GM12878 (cell line): ENCODE measurements at regions not wholly inside any gene's neighbourhood (a gene's known extent, or its start where the extent isn't known, plus 50 kb on each side); places are given as distances from the start of the nearest gene placed in this dataset.

ENCODE experiments used
- ATAC-seq: fragments of 200-7000 bp; cut with Tn5 transposase; 3 replicates; pipeline ENCODE4 v1.9.1; 2020; ENCODE audit warnings: mild to moderate bottlenecking, moderate library complexity
- BruUV-seq: library from RNA; stranded (reverse); fragments of 400-500 nt; replicated peaks from 2 replicates; lab custom pipeline; 2021; lab: Mats Ljungman, UMichigan
- CTCF ChIA-PET: fragments of 300-600 bp; sonication (Branson Sonifier 250); formaldehyde crosslinking; extraction: SDS; loops from one replicate; lab custom pipeline; 2021; ENCODE audit warnings: inconsistent platforms; lab: Yijun Ruan, JAX
- POLR2A ChIA-PET: fragments of 350-600 bp; formaldehyde crosslinking; extraction: SDS; loops from one replicate; lab custom pipeline; 2021; ENCODE audit warnings: inconsistent platforms; lab: Charles Lee
- RAD21 ChIA-PET: fragments of 300-600 bp; sonication (Branson Sonifier 250); formaldehyde crosslinking; loops from one replicate; lab custom pipeline; 2023; ENCODE audit warnings: antibody characterized with exemption; ENCODE audit not compliant: unreplicated experiment; lab: Charles Lee
- SMC1A ChIA-PET: fragments of 300-600 bp; sonication (Branson Sonifier 250); formaldehyde crosslinking; loops from one replicate; lab custom pipeline; 2023; ENCODE audit not compliant: unreplicated experiment, uncharacterized antibody; lab: Charles Lee
- DNase-seq: peaks from one replicate; pipeline ENCODE4 v3.0.0-alpha.2; 2011; ENCODE audit warnings: low read depth, low spot score
- FAIRE-seq: peaks from 3 replicates; lab custom pipeline; 2011; peaks lifted over from hg19 to GRCh38; lab: Jason Lieb, UNC
- H2AFZ ChIP-seq: 2 replicates; pipeline ENCODE4 v1.6.0; 2011; ENCODE audit warnings: low read depth, low read length, control low read depth; ENCODE audit not compliant: control insufficient read depth
- H3K27ac ChIP-seq: 2 replicates; pipeline ENCODE4 v1.5.1; 2011; ENCODE audit warnings: control low read depth; ENCODE audit not compliant: control insufficient read depth, insufficient read depth
- H3K27me3 ChIP-seq, 2 experiments: replicated peaks in 1 of 2; 2 replicates each; pipeline versions ENCODE4 v1.6.0 to v1.6.1; 2011; ENCODE audit warnings: low read length in 1 of 2; ENCODE audit not compliant: control insufficient read depth in 2 of 2, insufficient read depth in 2 of 2
- H3K36me3 ChIP-seq, 2 experiments: 2 replicates each; pipeline ENCODE4 v1.5.1; 2011; ENCODE audit warnings: low read length in 1 of 2; ENCODE audit not compliant: control insufficient read depth in 2 of 2, insufficient read depth in 2 of 2
- H3K4me1 ChIP-seq: 2 replicates; pipeline ENCODE4 v1.6.1; 2011; ENCODE audit warnings: mild to moderate bottlenecking, low read length, moderate library complexity, mixed read lengths; ENCODE audit not compliant: control insufficient read depth, insufficient read depth
- H3K4me2 ChIP-seq: 2 replicates; pipeline ENCODE4 v1.6.0; 2011; ENCODE audit warnings: control low read depth; ENCODE audit not compliant: control insufficient read depth, insufficient read depth
- H3K4me3 ChIP-seq: fragments of 200-600 bp; sonication (generic); 2 replicates; pipeline ENCODE4 v1.5.1; 2016
- H3K79me2 ChIP-seq: 2 replicates; pipeline ENCODE4 v1.6.0; 2011; ENCODE audit warnings: low read length; ENCODE audit not compliant: control insufficient read depth, insufficient read depth
- H3K9ac ChIP-seq: 2 replicates; pipeline ENCODE4 v1.8.0; 2011; ENCODE audit warnings: low read length, control low read depth, mixed read lengths; ENCODE audit not compliant: control insufficient read depth, insufficient read depth
- H3K9me3 ChIP-seq: replicated peaks from 3 replicates; pipeline ENCODE4 v1.5.1; 2011; ENCODE audit warnings: mild to moderate bottlenecking, low read length; ENCODE audit not compliant: control insufficient read depth, insufficient read depth
- H4K20me1 ChIP-seq: 2 replicates; pipeline ENCODE4 v1.6.0; 2011; ENCODE audit not compliant: control insufficient read depth, insufficient read depth
- BMI1 ChIP-seq: fragments of 450-650 bp; IDR thresholded peaks from 2 replicates; pipeline ENCODE4 v1.6.1; 2016; ENCODE audit warnings: mild to moderate bottlenecking, moderate library complexity, borderline replicate concordance
- EP300 ChIP-seq, 2 experiments: fragments of 150-350 bp in 1 of 2; IDR thresholded peaks; 2 replicates each; pipeline ENCODE4 v1.6.1; 2011 to 2012; ENCODE audit warnings: low read depth in 2 of 2, low read length in 2 of 2, borderline replicate concordance in 1 of 2, improper control_type of control experiment in 1 of 2, inconsistent platforms in 1 of 2; ENCODE audit not compliant: control insufficient read depth in 1 of 2
- JUND ChIP-seq: IDR thresholded peaks from 2 replicates; pipeline ENCODE4 v1.6.1; 2012; ENCODE audit warnings: low read depth, mild to moderate bottlenecking, low read length, improper control_type of control experiment, moderate library complexity
- NR2C2 ChIP-seq: IDR thresholded peaks from 2 replicates; pipeline ENCODE4 v1.6.1; 2011; ENCODE audit warnings: borderline replicate concordance, low read depth; ENCODE audit not compliant: control insufficient read depth, insufficient read length
- PAX5 ChIP-seq: IDR thresholded peaks from 2 replicates; pipeline ENCODE4 v1.6.1; 2011; ENCODE audit warnings: low read depth, low read length, borderline replicate concordance
- SMAD1 ChIP-seq: fragments of 450-650 bp; IDR thresholded peaks from 2 replicates; pipeline ENCODE4 v1.6.1; 2018; ENCODE audit warnings: mild to moderate bottlenecking, low read depth; ENCODE audit not compliant: partially characterized antibody
- TCF12 ChIP-seq: IDR thresholded peaks from 2 replicates; pipeline ENCODE4 v1.6.1; 2011; ENCODE audit warnings: low read depth, mild to moderate bottlenecking, low read length
- WRNIP1 ChIP-seq: IDR thresholded peaks from 2 replicates; pipeline ENCODE4 v1.6.1; 2011; ENCODE audit warnings: low read depth, low read length, improper control_type of control experiment, borderline replicate concordance
- WGBS: methylation state at CpG from one replicate; pipeline ENCODE4 v1.1.6; 2016; ENCODE audit warnings: low lambda C conversion rate; ENCODE audit not compliant: insufficient replicate concordance, insufficient coverage; ENCODE audit errors: missing lambda C conversion rate; 5-methylcytosine and 5-hydroxymethylcytosine counted together
- in situ Hi-C: fragments of 300-500 bp; cut with MboI; formaldehyde crosslinking; loops from 9 replicates; pipeline ENCODE4 v1.14.3; 2018; ENCODE audit warnings: mixed read lengths
- intact Hi-C: fragments of 100-400 bp; cut with micrococcal nuclease; formaldehyde crosslinking; loops from one replicate; pipeline ENCODE4 v1.14.2; 2022; ENCODE audit not compliant: unreplicated experiment

GRCh38 chr22:48396091-48396784 lies 1431.4 kb downstream of the BRD1 start:
- in situ Hi-C loops (no loop called here), intact Hi-C loops (no loop called here)
- H3K36me3 ChIP-seq, result no peaks in the 10 kb centered on the region
- no peak overlapping the region for H2AFZ ChIP-seq
- no peak overlapping the region for H3K27ac ChIP-seq
- TF ChIP-seq BMI1, result no peak
- TF ChIP-seq EP300 (IDR thresholded peaks at IDR 0.05; ENCODE audit: borderline replicate concordance in 1 of 2, control insufficient read depth in 1 of 2, low read depth in 2 of 2, low read length in 2 of 2), result no peak
- TF ChIP-seq WRNIP1, result no peak
- TF ChIP-seq PAX5, result no peak
- TF ChIP-seq TCF12, result no peak
- TF ChIP-seq SMAD1, result no peak
- no peak for TF ChIP-seq JUND
- TF ChIP-seq NR2C2, result no peak
- CTCF ChIA-PET, result no interaction called here
- H3K4me1 ChIP-seq, result no peaks in the 10 kb centered on the region
- no peak overlapping the region for H3K4me3 ChIP-seq
- no peak for FAIRE-seq
- no TSS peak for BruUV-seq
- H3K9me3 ChIP-seq, result no peaks in the 10 kb centered on the region; the same call in 2 of the 3 replicates
- no peak for ATAC-seq
- H3K79me2 ChIP-seq, result no peaks in the 10 kb centered on the region
- 39% methylated on average over 20 of the region's 20 CpGs for WGBS
- no peaks in the 10 kb centered on the region for H4K20me1 ChIP-seq
- no peak for DNase-seq
- no peak overlapping the region for H3K4me2 ChIP-seq
- POLR2A ChIA-PET, result no interaction called here
- RAD21 ChIA-PET, result no interaction called here
- no peaks in the 10 kb centered on the region for H3K27me3 ChIP-seq
- no peak overlapping the region for H3K9ac ChIP-seq
- SMC1A ChIA-PET, result no interaction called here
